MV-4-11 (cell line): ENCODE measurements at regions not wholly inside any gene's neighbourhood (a gene's known extent, or its start where the extent isn't known, plus 50 kb on each side); places are given as distances from the start of the nearest gene placed in this dataset.
"Not testable (repeated sequence)": the region's sequence is repeated elsewhere in the genome, so short reads cannot be mapped to it uniquely, and the experiment has no call there.

ENCODE experiments used
- DNase-seq: peaks from one replicate; lab custom pipeline; 2025; lab: John Stamatoyannopoulos, UW

- no peak for DNase-seq
These were observed 76.0 kb upstream of the XPA start for GRCh38 chr9:97773091-97773490.

GRCh38 chr9:97773723-97774122, 76.6 kb upstream of the XPA start:
- no peak for DNase-seq

GRCh38 chr9:97774673-97775072, 77.5 kb upstream of the XPA start:
- no peak for DNase-seq

- DNase-seq: not testable (repeated sequence)
These were observed 74.3 kb upstream of the FOXE1 start for GRCh38 chr9:97778740-97779139.

- no peak for DNase-seq
These were observed 73.4 kb upstream of the FOXE1 start for GRCh38 chr9:97779608-97780007.

- DNase-seq: no peak
These were observed 71.1 kb upstream of the FOXE1 start for GRCh38 chr9:97781902-97782301.

- no peak for DNase-seq
These were observed 66.7 kb upstream of the FOXE1 start for GRCh38 chr9:97786341-97786740.

GRCh38 chr9:97787551-97787950, 65.5 kb upstream of the FOXE1 start:
- no peak for DNase-seq

GRCh38 chr9:97788763-97789663, 64.0 kb upstream of the FOXE1 start:
- DNase-seq: no peak

- no peak for DNase-seq
These were observed 62.5 kb upstream of the FOXE1 start for GRCh38 chr9:97790542-97790941.

GRCh38 chr9:97791542-97791941, 61.5 kb upstream of the FOXE1 start:
- DNase-seq: no peak

- DNase-seq: no peak
These were observed 60.0 kb upstream of the FOXE1 start for GRCh38 chr9:97793067-97793466.

- no peak for DNase-seq
These were observed 58.4 kb upstream of the FOXE1 start for GRCh38 chr9:97794666-97795065.

- DNase-seq: not testable (repeated sequence)
These were observed 56.9 kb upstream of the FOXE1 start for GRCh38 chr9:97796176-97796575.

GRCh38 chr9:97801180-97801579, 51.8 kb upstream of the FOXE1 start:
- DNase-seq: no peak

GRCh38 chr9:97802276-97802675, 50.8 kb upstream of the FOXE1 start:
- no peak for DNase-seq

- DNase-seq: peak; percentile 64
These were observed 49.6 kb upstream of the FOXE1 start for GRCh38 chr9:97803167-97804058.
